Spleen (tissue), 11 donors: ENCODE measurements at regions not wholly inside any gene's neighbourhood (a gene's known extent, or its start where the extent isn't known, plus 50 kb on each side); places are given as distances from the start of the nearest gene placed in this dataset.

Source experiments
- DNase-seq: peaks from one replicate; pipeline ENCODE4 v3.0.0-alpha.2; 2020
- H3K27ac ChIP-seq, 8 donors: fragments of 200-600 bp; sonication (generic) in 7 of 8; 1 replicate in 4 of 8; 2 replicates in 4 of 8; pipeline versions ENCODE4 v1.5.0 to v1.8.0; 2016 to 2021; ENCODE audit warnings: inconsistent platforms in 4 of 8, mild to moderate bottlenecking in 4 of 8, moderate library complexity in 1 of 8
- H3K27me3 ChIP-seq, 7 donors: fragments of 200-600 bp; sonication (generic) in 6 of 7; replicated peaks in 1 of 7; 1 replicate in 4 of 7; 2 replicates in 3 of 7; pipeline versions ENCODE4 v1.5.0 to v1.8.0; 2016 to 2021; ENCODE audit warnings: inconsistent platforms in 3 of 7, mild to moderate bottlenecking in 1 of 7
- H3K36me3 ChIP-seq, 6 donors: fragments of 200-600 bp; sonication (generic) in 5 of 6; 1 replicate in 4 of 6; 2 replicates in 2 of 6; pipeline versions ENCODE4 v1.5.0 to v1.8.0; 2016 to 2021; ENCODE audit warnings: inconsistent platforms in 2 of 6
- H3K4me1 ChIP-seq, 6 donors: fragments of 200-600 bp; sonication (generic) in 5 of 6; 1 replicate in 3 of 6; 2 replicates in 3 of 6; pipeline versions ENCODE4 v1.5.0 to v1.8.0; 2016 to 2021; ENCODE audit warnings: inconsistent platforms in 3 of 6
- H3K4me3 ChIP-seq, 8 donors: fragments of 200-600 bp; sonication (generic) in 7 of 8; 1 replicate in 4 of 8; 2 replicates in 4 of 8; pipeline versions ENCODE4 v1.5.0 to v1.8.0; 2016 to 2021; ENCODE audit warnings: inconsistent platforms in 4 of 8, mild to moderate bottlenecking in 4 of 8, moderate library complexity in 2 of 8
- H3K9me3 ChIP-seq, 8 donors: fragments of 200-600 bp; sonication (generic) in 7 of 8; 1 replicate in 4 of 8; 2 replicates in 4 of 8; pipeline versions ENCODE4 v1.5.0 to v1.8.0; 2016 to 2021; ENCODE audit warnings: inconsistent platforms in 4 of 8
- CTCF ChIP-seq, 11 experiments: fragments of 200-600 bp in 7 of 11; fragments of 450-650 bp in 4 of 11; sonication (generic) in 4 of 11; IDR thresholded peaks in 8 of 11; conservative IDR thresholded peaks in 3 of 11; 1 replicate in 7 of 11; 2 replicates in 4 of 11; pipeline versions ENCODE4 v1.4.0 to v1.8.0; 2016 to 2021; ENCODE audit warnings: antibody characterized with exemption in 11 of 11, inconsistent platforms in 4 of 11, mild to moderate bottlenecking in 1 of 11
- POLR2A ChIP-seq, 3 donors: fragments of 450-650 bp; IDR thresholded peaks; one replicate each; pipeline ENCODE4 v1.5.1; 2017; ENCODE audit warnings: antibody characterized with exemption in 3 of 3, mild to moderate bottlenecking in 1 of 3
- POLR2AphosphoS5 ChIP-seq, 3 donors: sonication (generic); formaldehyde crosslinking; IDR thresholded peaks; one replicate each; pipeline ENCODE4 v1.5.1; 2017; ENCODE audit warnings: antibody characterized with exemption in 3 of 3
- WGBS, 5 donors: extraction: QIAGEN DNeasy Blood & Tissue Kit in 3 of 5; methylation state at CpG; one replicate each; pipeline versions ENCODE4 v1.1.5 to v1.1.7; 2013 to 2018; 5-methylcytosine and 5-hydroxymethylcytosine counted together
- intact Hi-C: fragments of 100-400 bp; cut with DNase I; formaldehyde crosslinking; loops from one replicate; pipeline ENCODE4 v1.15.0; 2023; ENCODE audit warnings: low total_unique reads
- donor health status: healthy with polysubstance abuse.
- donor health status: DM: no; HTN: no; CAD: no; lungs with moderate emphysema.
- donor health status: DM: no; HTN: no; CAD: no.
- donor health status: Bipolar disorder and iron deficiency.
- donor health status: healthy.
- donor health status: DM: no; HTN: no; CAD: no.
- donor health status: DM: yes; HTN: yes; CAD: no.

GRCh38 chr6:150702675-150703074 lies 103.0 kb downstream of the PLEKHG1 start:
- Histone ChIP-seq H3K4me1 (peaks cover 45 to 96% (median 72%) of the 10 kb centered on the region in 6 donors), H3K27ac (peak overlapping the region in 7 of 8 donors; percentile 23 to 79 (median 77)), H3K27me3 (no peaks in the 10 kb centered on the region), H3K4me3 (no peak overlapping the region), H3K9me3 (no peaks in the 10 kb centered on the region), H3K36me3 (no peaks in the 10 kb centered on the region)
- 10 to 45% (median 19%) methylated on average over 6 of the region's 6 CpGs for WGBS, 5 donors
- TF ChIP-seq POLR2AphosphoS5 (IDR thresholded peaks at IDR 0.05) = peak in 1 of 3 donors; percentile 74
- TF ChIP-seq CTCF (IDR thresholded peaks at IDR 0.05 in 8 of 11, conservative IDR thresholded peaks at IDR 0.05 in 3 of 11) = no peak
- intact Hi-C loops = no loop called here
- no peak for DNase-seq

GRCh38 chr6:150704447-150705192 lies 104.9 kb downstream of the PLEKHG1 start:
- TF ChIP-seq POLR2AphosphoS5 (IDR thresholded peaks at IDR 0.05) = peak in 1 of 3 donors; percentile 23
- TF ChIP-seq POLR2A (IDR thresholded peaks at IDR 0.05) = no peak
- no peak for TF ChIP-seq CTCF (IDR thresholded peaks at IDR 0.05 in 8 of 11, conservative IDR thresholded peaks at IDR 0.05 in 3 of 11)
- Histone ChIP-seq H3K36me3 (peaks cover 0 to under 1% (median 0%) of the 10 kb centered on the region in 6 donors), H3K27me3 (no peaks in the 10 kb centered on the region), H3K4me1 (peaks cover 40 to 95% (median 68%) of the 10 kb centered on the region in 6 donors), H3K9me3 (no peaks in the 10 kb centered on the region), H3K4me3 (no peak overlapping the region), H3K27ac (peak overlapping the region in 4 of 8 donors; percentile 18 to 79 (median 78))
- DNase-seq = no peak
- WGBS, 5 donors = 72 to 85% (median 80%) methylated on average over 6 of the region's 6 CpGs
- intact Hi-C loops = no loop called here

- 80 to 92% (median 87%) methylated on average over 9 of the region's 9 CpGs for WGBS, 5 donors
- no peak overlapping the region for H3K4me3 ChIP-seq
- intact Hi-C loops = no loop called here
- peaks cover 0 to 8% (median 0%) of the 10 kb centered on the region in 6 donors for H3K36me3 ChIP-seq
- H3K9me3 ChIP-seq = no peaks in the 10 kb centered on the region
- TF ChIP-seq POLR2A (IDR thresholded peaks at IDR 0.05) (no peak), POLR2AphosphoS5 (IDR thresholded peaks at IDR 0.05) (peak in 2 of 3 donors; percentile 38), CTCF (IDR thresholded peaks at IDR 0.05 in 8 of 11, conservative IDR thresholded peaks at IDR 0.05 in 3 of 11) (no peak)
- H3K27ac ChIP-seq = peak overlapping the region in 3 of 8 donors; percentile 1 to 79 (median 14)
- no peak for DNase-seq
- peaks cover 40 to 88% (median 68%) of the 10 kb centered on the region in 6 donors for H3K4me1 ChIP-seq
- no peaks in the 10 kb centered on the region for H3K27me3 ChIP-seq
Observed at GRCh38 chr6:150705392-150705791, 105.7 kb downstream of the PLEKHG1 start.

- H3K36me3 ChIP-seq = peaks cover 0 to 15% (median 2%) of the 10 kb centered on the region in 6 donors
- no peaks in the 10 kb centered on the region for H3K27me3 ChIP-seq
- H3K9me3 ChIP-seq = no peaks in the 10 kb centered on the region
- intact Hi-C loops = no loop called here
- TF ChIP-seq POLR2AphosphoS5 (IDR thresholded peaks at IDR 0.05) (no peak), POLR2A (IDR thresholded peaks at IDR 0.05) (no peak)
- H3K27ac ChIP-seq = peak overlapping the region in 1 of 8 donors; percentile 25
- H3K4me3 ChIP-seq = no peak overlapping the region
- WGBS, 5 donors = 75 to 93% (median 89%) methylated on average over 6 of the region's 6 CpGs
- peaks cover 23 to 81% (median 56%) of the 10 kb centered on the region in 6 donors for H3K4me1 ChIP-seq
- DNase-seq = no peak
Observed at GRCh38 chr6:150710236-150710635, 110.6 kb downstream of the PLEKHG1 start.
